IMR-90 (cell line): ENCODE measurements at regions not wholly inside any gene's neighbourhood (a gene's known extent, or its start where the extent isn't known, plus 50 kb on each side); places are given as distances from the start of the nearest gene placed in this dataset.

Source experiments
- ATAC-seq: fragments of 200-7000 bp; cut with Tn5 transposase; 2 replicates; pipeline ENCODE4 v1.9.1; 2020; ENCODE audit warnings: low read depth, mild to moderate bottlenecking, moderate library complexity
- BruUV-seq: library from RNA; stranded (reverse); fragments of 400-500 nt; replicated peaks from 2 replicates; lab custom pipeline; 2021; lab: Mats Ljungman, UMichigan
- CTCF ChIA-PET: fragments of 300-600 bp; formaldehyde crosslinking; extraction: SDS; loops from one replicate; lab custom pipeline; 2021; ENCODE audit warnings: antibody characterized with exemption; lab: Yijun Ruan, JAX
- POLR2A ChIA-PET: fragments of 300-600 bp; sonication (Branson Sonifier 250); formaldehyde crosslinking; loops from one replicate; lab custom pipeline; 2022; ENCODE audit warnings: antibody characterized with exemption; ENCODE audit not compliant: unreplicated experiment; lab: Charles Lee
- DNase-seq: peaks from one replicate; pipeline ENCODE4 v3.0.0; 2013
- H2AFZ ChIP-seq: replicated peaks from 2 replicates; pipeline ENCODE3; 2013; ENCODE audit warnings: low read length, mild to moderate bottlenecking; ENCODE audit not compliant: poor library complexity
- H2AK5ac ChIP-seq: 2 replicates; pipeline ENCODE4 v1.6.1; 2013; ENCODE audit warnings: low read depth, low read length, inconsistent platforms
- H2AK9ac ChIP-seq: replicated peaks from 2 replicates; pipeline ENCODE3; 2013; ENCODE audit warnings: mild to moderate bottlenecking, low read depth, low read length, moderate library complexity; ENCODE audit not compliant: poor library complexity
- H2BK120ac ChIP-seq: 2 replicates; pipeline ENCODE4 v1.6.1; 2013; ENCODE audit warnings: low read depth, low read length, inconsistent platforms
- H2BK15ac ChIP-seq: 3 replicates; pipeline ENCODE4 v1.6.1; 2013; ENCODE audit warnings: low read depth, low read length, inconsistent platforms
- H2BK20ac ChIP-seq: 2 replicates; pipeline ENCODE4 v1.6.1; 2013; ENCODE audit warnings: low read depth, mild to moderate bottlenecking, inconsistent platforms, low read length, moderate library complexity
- H2BK5ac ChIP-seq: 2 replicates; pipeline ENCODE4 v1.6.1; 2013; ENCODE audit warnings: mild to moderate bottlenecking, low read depth, low read length, inconsistent platforms; ENCODE audit not compliant: poor library complexity, severe bottlenecking
- H3K14ac ChIP-seq: replicated peaks from 2 replicates; pipeline ENCODE4 v1.6.1; 2013; ENCODE audit warnings: low read depth, low read length, inconsistent platforms
- H3K18ac ChIP-seq: 2 replicates; pipeline ENCODE4 v1.6.1; 2013; ENCODE audit warnings: low read depth, low read length, control low read depth
- H3K23ac ChIP-seq: 2 replicates; pipeline ENCODE4 v1.6.1; 2013; ENCODE audit warnings: low read depth, low read length, inconsistent platforms
- H3K27ac ChIP-seq: 2 replicates; pipeline ENCODE4 v1.5.1; 2013; ENCODE audit warnings: mild to moderate bottlenecking, control low read depth, low read length; ENCODE audit not compliant: insufficient read depth
- H3K27me3 ChIP-seq: 2 replicates; pipeline ENCODE4 v1.6.1; 2013; ENCODE audit warnings: low read length; ENCODE audit not compliant: control insufficient read depth, insufficient read depth
- H3K36me3 ChIP-seq: 2 replicates; pipeline ENCODE4 v1.6.1; 2013; ENCODE audit warnings: low read length, mixed read lengths; ENCODE audit not compliant: control insufficient read depth, insufficient read depth
- H3K4ac ChIP-seq: 2 replicates; pipeline ENCODE4 v1.6.1; 2013; ENCODE audit warnings: low read depth, low read length, inconsistent platforms
- H3K4me1 ChIP-seq: 2 replicates; pipeline ENCODE4 v1.6.1; 2013; ENCODE audit warnings: low read length, mixed read lengths; ENCODE audit not compliant: control insufficient read depth, insufficient read depth
- H3K4me2 ChIP-seq: 2 replicates; pipeline ENCODE4 v1.6.1; 2013; ENCODE audit warnings: low read depth, mild to moderate bottlenecking, control low read depth, low read length, moderate library complexity
- H3K4me3 ChIP-seq: 2 replicates; pipeline ENCODE4 v1.5.1; 2013; ENCODE audit warnings: low read depth, mild to moderate bottlenecking, control low read depth, low read length, moderate library complexity; ENCODE audit not compliant: insufficient read depth
- H3K56ac ChIP-seq: 2 replicates; pipeline ENCODE4 v1.6.1; 2013; ENCODE audit warnings: low read length, inconsistent platforms; ENCODE audit not compliant: insufficient read depth; ENCODE audit errors: extremely low read depth
- H3K79me1 ChIP-seq, 2 experiments: 2 replicates each; pipeline ENCODE4 v1.6.1; 2013; ENCODE audit warnings: low read length in 2 of 2, inconsistent platforms in 1 of 2, low read depth in 1 of 2
- H3K9ac ChIP-seq: 2 replicates; pipeline ENCODE4 v1.6.1; 2013; ENCODE audit warnings: low read depth, low read length, control low read depth
- H3K9me1 ChIP-seq: 2 replicates; pipeline ENCODE4 v1.6.1; 2013; ENCODE audit warnings: low read length, inconsistent platforms; ENCODE audit not compliant: insufficient read depth
- H3K9me3 ChIP-seq: 2 replicates; pipeline ENCODE4 v1.6.1; 2013; ENCODE audit warnings: low read length; ENCODE audit not compliant: control insufficient read depth, insufficient read depth
- H4K20me1 ChIP-seq: 2 replicates; pipeline ENCODE4 v1.6.1; 2013; ENCODE audit warnings: low read length, inconsistent platforms; ENCODE audit not compliant: insufficient read depth
- H4K5ac ChIP-seq: 2 replicates; pipeline ENCODE4 v1.6.1; 2013; ENCODE audit warnings: mild to moderate bottlenecking, low read depth, low read length, control low read depth
- H4K8ac ChIP-seq, 2 experiments: 2 replicates each; pipeline ENCODE4 v1.6.1; 2013; ENCODE audit warnings: low read depth in 2 of 2, low read length in 2 of 2, control low read depth in 1 of 2, inconsistent platforms in 1 of 2
- H4K91ac ChIP-seq: 2 replicates; pipeline ENCODE4 v1.6.1; 2013; ENCODE audit warnings: low read depth, low read length, inconsistent platforms; ENCODE audit not compliant: insufficient read depth
- BHLHE40 ChIP-seq: fragments of 150-350 bp; IDR thresholded peaks from 2 replicates; pipeline ENCODE4 v1.6.1; 2016; ENCODE audit warnings: mild to moderate bottlenecking, low read depth, low read length
- CHD1 ChIP-seq: IDR thresholded peaks from 2 replicates; pipeline ENCODE4 v1.6.1; 2012; ENCODE audit warnings: low read depth, low read length, improper control_type of control experiment
- ELK1 ChIP-seq: fragments of 150-350 bp; IDR thresholded peaks from 2 replicates; pipeline ENCODE4 v1.6.1; 2016; ENCODE audit warnings: low read depth, mild to moderate bottlenecking, low read length, moderate library complexity, borderline replicate concordance
- FOS ChIP-seq: fragments of 150-350 bp; IDR thresholded peaks from 2 replicates; pipeline ENCODE4 v1.6.1; 2016; ENCODE audit warnings: low read depth, low read length
- MAFK ChIP-seq: IDR thresholded peaks from 2 replicates; pipeline ENCODE4 v1.6.1; 2012; ENCODE audit warnings: low read depth, low read length, improper control_type of control experiment
- NFE2L2 ChIP-seq: fragments of 150-350 bp; IDR thresholded peaks from 2 replicates; pipeline ENCODE4 v1.6.1; 2016; ENCODE audit warnings: low read depth, mild to moderate bottlenecking, low read length
- POLR2A ChIP-seq: IDR thresholded peaks from 2 replicates; pipeline ENCODE4 v1.6.1; 2012; ENCODE audit warnings: mild to moderate bottlenecking, low read depth, low read length
- RCOR1 ChIP-seq: IDR thresholded peaks from 2 replicates; pipeline ENCODE4 v1.6.1; 2012; ENCODE audit warnings: mild to moderate bottlenecking, low read length, improper control_type of control experiment; ENCODE audit not compliant: insufficient replicate concordance
- RFX5 ChIP-seq: IDR thresholded peaks from 2 replicates; pipeline ENCODE4 v1.8.0; 2012; ENCODE audit warnings: low read depth, mild to moderate bottlenecking, low read length, moderate library complexity
- SMC3 ChIP-seq: fragments of 150-350 bp; IDR thresholded peaks from 2 replicates; pipeline ENCODE4 v1.6.1; 2016; ENCODE audit warnings: low read depth, mild to moderate bottlenecking, antibody characterized with exemption, low read length, moderate library complexity
- WGBS, 2 experiments: methylation state at CpG; one replicate each; pipeline versions ENCODE4 v1.1.5 to v1.1.7; 2013; ENCODE audit warnings: missing lambda C conversion rate in 2 of 2; ENCODE audit not compliant: insufficient read length in 1 of 2; ENCODE audit errors: extremely low coverage in 2 of 2; 5-methylcytosine and 5-hydroxymethylcytosine counted together
- dilution Hi-C: fragments of 300-500 bp; cut with HindIII; formaldehyde crosslinking; loops from one replicate; pipeline ENCODE4 v1.14.3; 2018; ENCODE audit warnings: low sequenced_read_pairs; ENCODE audit not compliant: unreplicated experiment
- in situ Hi-C: fragments of 300-500 bp; cut with MboI; formaldehyde crosslinking; loops from 3 replicates; pipeline ENCODE4 v1.14.3; 2019; ENCODE audit warnings: low sequenced_read_pairs, inconsistent platforms, mixed read lengths
- intact Hi-C: fragments of 100-400 bp; cut with micrococcal nuclease; formaldehyde crosslinking; loops from 2 replicates; pipeline ENCODE4 v1.10.0; 2022

GRCh38 chr2:15851076-15851693, 89.2 kb upstream of the MYCN start:
- no peak overlapping the region for H3K14ac ChIP-seq
- no peaks in the 10 kb centered on the region for H4K20me1 ChIP-seq
- H3K23ac ChIP-seq = no peak overlapping the region
- ChIA-PET POLR2A (no interaction called here), CTCF (no interaction called here)
- peaks cover 20% of the 10 kb centered on the region for H3K9me3 ChIP-seq
- no peak for ATAC-seq
- no peak overlapping the region for H4K91ac ChIP-seq
- H3K56ac ChIP-seq = no peak overlapping the region
- no peak overlapping the region for H3K4me3 ChIP-seq
- H3K79me1 ChIP-seq = no peaks in the 10 kb centered on the region
- no peak overlapping the region for H2BK15ac ChIP-seq
- H3K27ac ChIP-seq = no peak overlapping the region
- H4K8ac ChIP-seq = no peak overlapping the region
- no TSS peak for BruUV-seq
- no peak for TF ChIP-seq NFE2L2
- no peak for TF ChIP-seq POLR2A
- no peak for TF ChIP-seq RFX5
- TF ChIP-seq CHD1 = no peak
- no peak for TF ChIP-seq FOS
- no peak for TF ChIP-seq ELK1
- TF ChIP-seq BHLHE40 = no peak
- no peak for TF ChIP-seq SMC3
- no peak for TF ChIP-seq RCOR1
- TF ChIP-seq MAFK = no peak
- H3K4me2 ChIP-seq = no peak overlapping the region
- no CpG with 5 or more reads among the region's 10 CpGs for WGBS, 2 experiments
- H3K9me1 ChIP-seq = no peaks in the 10 kb centered on the region
- no peak overlapping the region for H2AK9ac ChIP-seq
- no peak for DNase-seq
- H2AK5ac ChIP-seq = no peak overlapping the region
- intact Hi-C loops (no loop called here), dilution Hi-C loops (no loop called here), in situ Hi-C loops (no loop called here)
- no peak overlapping the region for H4K5ac ChIP-seq
- no peaks in the 10 kb centered on the region for H3K36me3 ChIP-seq
- no peaks in the 10 kb centered on the region for H3K4me1 ChIP-seq
- H2BK20ac ChIP-seq = no peak overlapping the region
- no peak overlapping the region for H3K18ac ChIP-seq
- no peak overlapping the region for H2BK120ac ChIP-seq
- H2AFZ ChIP-seq = no peak overlapping the region
- H3K9ac ChIP-seq = no peak overlapping the region
- H3K4ac ChIP-seq = no peak overlapping the region
- H3K27me3 ChIP-seq = no peaks in the 10 kb centered on the region
- no peak overlapping the region for H2BK5ac ChIP-seq
